ENCODE measurements at regions not wholly inside any gene's neighbourhood (a gene's known extent, or its start where the extent isn't known, plus 50 kb on each side); places are given as distances from the start of the nearest gene placed in this dataset.

GRCh38 chr13:85469320-85469719 lies 329.9 kb downstream of the SLITRK6 start:
- TF ChIP-seq CTCF (IDR thresholded peaks at IDR 0.05; ENCODE audit: insufficient read depth, missing control alignments): no peak
- no peak for FAIRE-seq
- no peak for DNase-seq (ENCODE audit: insufficient read length, low spot score)

GRCh38 chr13:85462792-85463425 lies 336.3 kb downstream of the SLITRK6 start:
- DNase-seq (ENCODE audit: insufficient read length, low spot score) (no peak), FAIRE-seq (no peak)
- TF ChIP-seq CTCF (IDR thresholded peaks at IDR 0.05; ENCODE audit: insufficient read depth, missing control alignments): no peak

GRCh38 chr13:85461621-85462020 lies 337.6 kb downstream of the SLITRK6 start:
- no peak for TF ChIP-seq CTCF (IDR thresholded peaks at IDR 0.05; ENCODE audit: insufficient read depth, missing control alignments)
- FAIRE-seq (peak; percentile 72), DNase-seq (ENCODE audit: insufficient read length, low spot score) (peak; percentile 15)

- no peak for FAIRE-seq
- no peak for TF ChIP-seq CTCF (IDR thresholded peaks at IDR 0.05; ENCODE audit: insufficient read depth, missing control alignments)
- no peak for DNase-seq (ENCODE audit: insufficient read length, low spot score)
Measured at GRCh38 chr13:85445534-85445933, 353.7 kb downstream of the SLITRK6 start.

GRCh38 chr13:85441975-85442374 lies 357.2 kb downstream of the SLITRK6 start:
- no peak for FAIRE-seq
- TF ChIP-seq CTCF (IDR thresholded peaks at IDR 0.05; ENCODE audit: insufficient read depth, missing control alignments): no peak
- no peak for DNase-seq (ENCODE audit: insufficient read length, low spot score)

GRCh38 chr13:85441364-85441763 lies 357.9 kb downstream of the SLITRK6 start:
- DNase-seq (ENCODE audit: insufficient read length, low spot score): no peak
- no peak for FAIRE-seq
- TF ChIP-seq CTCF (IDR thresholded peaks at IDR 0.05; ENCODE audit: insufficient read depth, missing control alignments): no peak

GRCh38 chr13:85436029-85436428 lies 363.2 kb downstream of the SLITRK6 start:
- FAIRE-seq (no peak), DNase-seq (ENCODE audit: insufficient read length, low spot score) (no peak)
- no peak for TF ChIP-seq CTCF (IDR thresholded peaks at IDR 0.05; ENCODE audit: insufficient read depth, missing control alignments)
